Pons (tissue), 1 donor: ENCODE measurements at regions not wholly inside any gene's neighbourhood (a gene's known extent, or its start where the extent isn't known, plus 50 kb on each side); places are given as distances from the start of the nearest gene placed in this dataset.

Experiments
- DNase-seq: peaks from one replicate; pipeline ENCODE4 v3.0.0-alpha.2; 2016; ENCODE audit warnings: low spot score

- DNase-seq, result no peak
These were observed 240.1 kb upstream of the PPP1R2C start for GRCh38 chrX:43018031-43018430.

- DNase-seq, result no peak
These were observed 241.1 kb upstream of the PPP1R2C start for GRCh38 chrX:43019021-43019420.

- DNase-seq, result no peak
These were observed 247.9 kb upstream of the PPP1R2C start for GRCh38 chrX:43025806-43026315.

- DNase-seq, result no peak
These were observed 286.1 kb upstream of the PPP1R2C start for GRCh38 chrX:43064096-43064495.

- no peak for DNase-seq
These were observed 288.0 kb upstream of the PPP1R2C start for GRCh38 chrX:43065978-43066377.

- DNase-seq, result no peak
These were observed 290.7 kb upstream of the PPP1R2C start for GRCh38 chrX:43068639-43069038.

GRCh38 chrX:43083016-43083415 is 305.1 kb upstream of the PPP1R2C start:
- no peak for DNase-seq

- DNase-seq, result no peak
These were observed 309.9 kb upstream of the PPP1R2C start for GRCh38 chrX:43087830-43088229.

- no peak for DNase-seq
These were observed 318.9 kb upstream of the PPP1R2C start for GRCh38 chrX:43096830-43097229.

- DNase-seq, result no peak
These were observed 328.0 kb upstream of the PPP1R2C start for GRCh38 chrX:43106009-43106408.

GRCh38 chrX:43108828-43109227 is 330.9 kb upstream of the PPP1R2C start:
- DNase-seq, result no peak

- no peak for DNase-seq
These were observed 343.7 kb upstream of the PPP1R2C start for GRCh38 chrX:43121637-43122036.

- DNase-seq, result no peak
These were observed 361.7 kb upstream of the PPP1R2C start for GRCh38 chrX:43139645-43140044.

GRCh38 chrX:43140582-43140981 is 362.6 kb upstream of the PPP1R2C start:
- no peak for DNase-seq

GRCh38 chrX:43141885-43142284 is 363.9 kb upstream of the PPP1R2C start:
- DNase-seq, result no peak

- no peak for DNase-seq
These were observed 370.3 kb upstream of the PPP1R2C start for GRCh38 chrX:43148305-43148704.

GRCh38 chrX:43165343-43165920 is 387.5 kb upstream of the PPP1R2C start:
- no peak for DNase-seq

GRCh38 chrX:43166874-43167273 is 388.9 kb upstream of the PPP1R2C start:
- no peak for DNase-seq

- DNase-seq, result no peak
These were observed 397.5 kb upstream of the PPP1R2C start for GRCh38 chrX:43175434-43175833.

- DNase-seq, result no peak
These were observed 398.7 kb upstream of the PPP1R2C start for GRCh38 chrX:43176686-43177085.

GRCh38 chrX:43188296-43188695 is 410.3 kb upstream of the PPP1R2C start:
- no peak for DNase-seq

- DNase-seq, result no peak
These were observed 433.6 kb upstream of the PPP1R2C start for GRCh38 chrX:43211570-43211969.

GRCh38 chrX:43218198-43218597 is 437.9 kb upstream of the MAOA start:
- DNase-seq, result no peak

GRCh38 chrX:43224496-43224895 is 431.6 kb upstream of the MAOA start:
- DNase-seq, result no peak
